ENCODE measurements at regions not wholly inside any gene's neighbourhood (a gene's known extent, or its start where the extent isn't known, plus 50 kb on each side); places are given as distances from the start of the nearest gene placed in this dataset.

DNA sequence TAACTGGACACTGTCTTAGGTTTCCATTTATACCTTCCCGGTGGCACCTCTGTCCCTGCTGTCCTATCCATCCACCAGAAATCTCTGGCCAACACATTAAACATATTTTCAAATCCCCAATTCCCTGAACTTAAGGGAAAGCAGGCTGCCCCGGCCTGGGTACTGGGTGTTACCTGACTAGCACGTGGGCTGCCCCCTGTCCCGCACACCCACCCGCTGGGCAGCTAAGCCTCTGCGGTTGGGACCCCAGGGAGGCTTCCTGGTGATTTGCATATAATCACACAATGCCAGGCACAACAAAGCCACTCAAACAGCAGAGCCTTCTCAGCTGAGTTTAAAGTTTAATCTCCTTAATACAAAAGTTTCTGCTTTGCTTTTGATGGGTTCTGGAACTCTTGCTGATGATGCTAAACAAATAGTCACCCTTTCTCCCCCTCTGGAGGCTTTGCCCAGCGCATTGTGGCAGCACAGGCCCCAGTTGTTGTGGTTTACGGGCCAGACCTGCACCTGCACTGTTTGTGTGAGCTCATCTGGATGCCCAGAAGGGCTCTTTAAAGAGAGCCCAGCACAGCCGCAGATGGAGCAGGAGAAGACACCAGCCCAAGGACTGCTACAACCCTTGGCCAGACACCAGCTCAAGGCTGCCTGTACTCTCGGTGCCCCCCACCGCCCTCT is 59.9 kb upstream of the POU2AF1 start:
- TF ChIP-seq, protein P1, sequence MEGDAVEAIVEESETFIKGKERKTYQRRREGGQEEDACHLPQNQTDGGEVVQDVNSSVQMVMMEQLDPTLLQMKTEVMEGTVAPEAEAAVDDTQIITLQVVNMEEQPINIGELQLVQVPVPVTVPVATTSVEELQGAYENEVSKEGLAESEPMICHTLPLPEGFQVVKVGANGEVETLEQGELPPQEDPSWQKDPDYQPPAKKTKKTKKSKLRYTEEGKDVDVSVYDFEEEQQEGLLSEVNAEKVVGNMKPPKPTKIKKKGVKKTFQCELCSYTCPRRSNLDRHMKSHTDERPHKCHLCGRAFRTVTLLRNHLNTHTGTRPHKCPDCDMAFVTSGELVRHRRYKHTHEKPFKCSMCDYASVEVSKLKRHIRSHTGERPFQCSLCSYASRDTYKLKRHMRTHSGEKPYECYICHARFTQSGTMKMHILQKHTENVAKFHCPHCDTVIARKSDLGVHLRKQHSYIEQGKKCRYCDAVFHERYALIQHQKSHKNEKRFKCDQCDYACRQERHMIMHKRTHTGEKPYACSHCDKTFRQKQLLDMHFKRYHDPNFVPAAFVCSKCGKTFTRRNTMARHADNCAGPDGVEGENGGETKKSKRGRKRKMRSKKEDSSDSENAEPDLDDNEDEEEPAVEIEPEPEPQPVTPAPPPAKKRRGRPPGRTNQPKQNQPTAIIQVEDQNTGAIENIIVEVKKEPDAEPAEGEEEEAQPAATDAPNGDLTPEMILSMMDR (optimal IDR thresholded peaks at IDR 0.05 in 1 of 3, IDR thresholded peaks at IDR 0.05 in 1 of 3, conservative IDR thresholded peaks at IDR 0.05 in 1 of 3; ENCODE audit: extremely low read depth in 1 of 3, insufficient read depth in 2 of 3, low read length in 3 of 3), result no peak
- no peak for TF ChIP-seq EZH2 (IDR thresholded peaks at IDR 0.05; ENCODE audit: low read length)

Data from keratinocyte (primary cell).